NCI-H2107 treated with DMSO at 0.1 percent for 48 hours (cell line): ENCODE measurements at regions not wholly inside any gene's neighbourhood (a gene's known extent, or its start where the extent isn't known, plus 50 kb on each side); places are given as distances from the start of the nearest gene placed in this dataset.
"Not testable (repeated sequence)": the region's sequence is repeated elsewhere in the genome, so short reads cannot be mapped to it uniquely, and the experiment has no call there.

Experiments used
- DNase-seq: peaks from one replicate; lab custom pipeline; 2025; ENCODE audit not compliant: unreplicated experiment; lab: John Stamatoyannopoulos, UW

DNA sequence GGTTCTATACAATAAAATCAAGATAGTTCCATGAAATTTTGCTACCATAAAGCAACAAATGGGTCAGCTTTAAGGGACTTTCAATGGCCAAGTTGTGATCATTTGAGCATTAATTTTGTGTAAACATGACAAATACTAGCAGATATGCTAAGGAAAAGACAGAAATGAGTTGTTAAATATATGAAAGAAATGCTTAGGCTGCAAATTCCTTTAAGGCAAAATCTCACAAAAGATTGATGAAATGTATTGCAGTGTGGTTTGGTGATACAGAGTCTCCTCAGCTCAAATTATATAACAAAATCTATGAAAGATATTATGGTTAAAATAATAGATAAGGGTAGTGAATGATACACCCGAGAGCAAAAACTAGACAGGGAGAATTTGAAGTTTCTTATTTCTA lies 377.2 kb downstream of the RAP2B start:
- DNase-seq, result no peak

DNA sequence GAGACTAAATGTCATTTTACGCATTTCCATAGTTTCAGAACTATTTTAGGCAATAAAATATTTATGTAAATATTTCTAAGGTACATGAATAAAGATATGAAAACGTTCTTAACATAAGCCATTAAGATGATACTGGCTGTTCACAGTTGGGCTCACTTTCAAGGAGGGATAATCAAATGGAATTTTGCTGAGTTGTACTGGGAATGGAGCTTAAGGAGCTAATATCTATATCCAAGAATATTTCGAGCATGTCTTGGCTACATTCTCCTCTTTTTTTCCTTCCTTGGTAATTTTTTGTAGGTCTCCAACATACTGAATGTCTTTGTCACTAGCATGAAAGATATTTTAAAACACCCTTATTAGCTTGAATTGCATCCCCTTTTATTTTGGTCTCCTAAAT lies 383.4 kb downstream of the RAP2B start:
- no peak for DNase-seq

DNA sequence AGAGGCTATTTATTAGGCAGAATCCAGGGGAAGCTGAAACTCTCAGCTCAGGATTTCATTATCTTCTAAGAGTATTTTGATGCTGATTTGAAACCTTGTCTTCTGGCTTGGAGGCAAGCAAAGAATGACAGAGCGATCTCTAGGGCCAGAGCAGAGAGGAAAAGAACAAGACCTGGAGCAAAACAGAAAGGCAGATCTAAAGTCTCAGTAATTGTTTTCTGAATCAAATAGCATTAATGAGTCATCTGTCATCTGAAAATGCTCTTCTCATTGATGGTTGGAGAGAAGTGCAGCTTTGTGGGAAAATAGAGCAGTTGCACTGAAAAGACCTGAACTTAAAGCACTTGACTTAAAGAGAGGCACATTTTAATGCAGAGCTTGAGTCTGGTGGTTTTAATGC lies 385.9 kb downstream of the RAP2B start:
- DNase-seq, result no peak

DNA sequence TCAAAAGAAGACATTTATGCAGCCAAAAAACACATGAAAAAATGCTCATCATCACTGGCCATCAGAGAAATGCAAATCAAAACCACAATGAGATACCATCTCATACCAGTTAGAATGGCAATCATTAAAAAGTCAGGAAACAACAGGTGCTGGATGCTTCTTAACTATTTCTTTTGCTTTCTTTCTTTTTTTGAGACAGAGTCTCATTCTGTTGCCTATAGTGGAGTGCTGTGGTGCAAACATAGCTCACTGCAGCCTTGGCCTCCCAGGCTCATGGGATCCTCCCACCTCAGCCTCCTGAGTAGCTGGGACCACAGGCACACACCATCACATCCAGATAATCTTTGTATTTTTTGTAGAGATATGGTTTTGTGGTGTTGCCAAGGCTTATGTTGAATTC lies 387.7 kb downstream of the RAP2B start:
- not testable (repeated sequence) for DNase-seq

DNA sequence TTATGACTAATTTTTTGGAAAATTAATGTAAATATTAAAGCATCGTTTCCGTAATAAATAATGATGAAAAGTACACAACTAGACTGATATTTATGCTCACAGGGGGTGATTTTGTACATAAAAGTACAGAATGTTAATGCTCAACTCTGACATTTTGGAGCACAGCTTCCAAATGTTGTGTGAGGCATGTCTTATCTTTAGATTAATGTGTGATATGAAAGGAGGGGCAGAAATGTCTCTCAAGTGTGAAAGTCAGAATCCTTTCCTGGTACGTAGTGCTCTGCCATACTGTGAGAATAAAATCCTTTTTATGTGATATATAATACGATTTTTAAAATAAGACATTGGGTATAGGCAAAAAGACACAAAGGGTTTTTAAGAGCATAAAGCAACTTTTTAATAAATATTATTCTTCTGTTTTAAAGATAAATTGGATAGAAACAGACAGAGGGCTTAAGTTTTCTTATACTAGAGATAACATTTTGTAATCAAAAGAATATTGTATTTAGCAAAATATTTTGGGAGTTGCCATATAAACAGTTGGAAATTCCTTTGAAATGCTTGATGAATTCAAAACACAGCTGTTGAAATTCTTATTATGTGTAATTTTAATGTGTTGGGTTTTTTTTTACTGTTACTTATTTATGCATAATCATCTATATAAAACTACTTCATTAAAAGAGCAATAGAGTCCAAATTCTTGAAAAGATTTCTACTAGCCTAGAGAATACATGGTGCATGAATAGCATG lies 389.7 kb downstream of the RAP2B start:
- no peak for DNase-seq

DNA sequence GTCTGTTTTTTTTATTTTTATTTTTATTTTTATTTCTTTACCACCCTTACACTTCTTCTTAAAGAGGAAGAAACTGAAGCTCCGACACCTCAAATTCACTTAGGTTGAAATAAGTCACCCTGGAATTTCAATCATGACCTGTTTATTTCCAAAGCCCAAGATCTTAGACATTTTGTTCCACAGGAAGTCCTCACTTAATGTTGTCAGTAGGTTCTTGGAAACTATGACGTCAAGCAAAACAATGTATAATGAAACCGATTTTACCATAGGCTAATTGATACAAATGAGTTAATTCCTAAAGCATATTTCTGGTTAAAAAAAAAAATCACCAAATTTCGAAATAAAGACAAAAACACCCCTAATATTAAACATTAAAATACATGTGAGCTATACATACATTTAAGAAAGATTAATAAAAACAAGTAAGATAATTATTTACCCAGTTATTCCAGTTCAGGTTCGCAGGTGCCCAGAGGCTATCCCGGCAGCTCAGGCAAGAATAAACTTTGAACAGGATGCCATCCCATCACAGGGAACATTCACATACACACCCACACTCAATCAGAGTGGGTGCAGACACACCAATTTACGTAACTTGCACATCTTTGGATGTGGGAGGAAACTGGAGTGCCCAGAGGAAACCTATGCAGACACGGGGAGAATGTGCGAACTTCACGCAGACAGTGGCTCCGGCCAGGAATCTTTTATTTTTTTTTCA lies 391.0 kb downstream of the RAP2B start:
- no peak for DNase-seq

DNA sequence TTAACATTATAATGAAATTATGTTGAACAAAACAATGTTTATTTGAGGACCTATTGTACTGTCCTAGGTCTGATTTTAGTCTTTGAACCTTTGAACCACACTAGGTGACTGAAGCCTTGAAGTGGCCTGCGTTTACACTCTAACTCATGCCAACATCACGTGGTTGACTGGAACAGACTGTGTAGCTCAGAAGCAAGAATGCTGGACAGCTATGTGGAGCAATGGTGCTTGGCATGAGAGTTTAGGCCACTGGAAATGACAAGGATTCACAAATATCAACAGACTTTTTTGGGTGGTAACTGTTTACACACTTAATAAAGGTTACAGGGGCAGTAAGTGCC lies 391.5 kb downstream of the RAP2B start:
- no peak for DNase-seq

DNA sequence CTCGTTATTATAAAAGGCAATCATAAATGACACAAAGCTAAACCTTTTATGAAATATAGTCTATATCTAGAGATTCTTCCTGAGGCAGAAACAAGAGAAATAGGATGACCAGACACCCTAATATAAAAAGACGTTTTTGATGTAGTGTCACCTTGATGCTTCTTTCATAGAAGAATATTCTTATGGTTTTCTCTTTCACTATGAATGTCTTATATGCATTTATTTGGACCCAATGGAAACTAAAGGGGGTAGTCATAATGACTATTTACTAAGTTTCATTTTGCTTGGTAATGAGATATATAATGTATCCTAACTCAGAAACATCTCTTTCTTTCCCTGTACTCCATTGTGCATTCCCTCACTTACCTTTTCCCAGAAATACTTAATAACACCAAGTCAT lies 393.9 kb downstream of the RAP2B start:
- no peak for DNase-seq

DNA sequence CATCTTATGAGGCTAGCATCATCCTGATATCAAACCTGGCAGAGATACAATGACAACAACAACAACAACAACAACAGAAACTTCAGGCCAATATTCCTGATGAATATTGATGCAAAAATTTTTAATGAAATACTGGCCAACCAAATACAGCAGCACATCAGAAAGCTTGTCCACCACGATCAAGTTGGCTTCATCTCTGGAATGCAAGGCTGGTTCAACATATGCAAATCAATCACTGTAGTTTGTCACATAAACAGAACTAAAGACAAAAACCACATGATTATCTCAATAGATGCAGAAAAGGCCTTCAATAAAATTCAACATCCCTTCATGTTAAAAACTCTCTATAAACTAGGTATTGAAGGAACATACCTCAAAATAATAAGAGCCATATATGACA lies 397.3 kb downstream of the RAP2B start:
- DNase-seq, result not testable (repeated sequence)

DNA sequence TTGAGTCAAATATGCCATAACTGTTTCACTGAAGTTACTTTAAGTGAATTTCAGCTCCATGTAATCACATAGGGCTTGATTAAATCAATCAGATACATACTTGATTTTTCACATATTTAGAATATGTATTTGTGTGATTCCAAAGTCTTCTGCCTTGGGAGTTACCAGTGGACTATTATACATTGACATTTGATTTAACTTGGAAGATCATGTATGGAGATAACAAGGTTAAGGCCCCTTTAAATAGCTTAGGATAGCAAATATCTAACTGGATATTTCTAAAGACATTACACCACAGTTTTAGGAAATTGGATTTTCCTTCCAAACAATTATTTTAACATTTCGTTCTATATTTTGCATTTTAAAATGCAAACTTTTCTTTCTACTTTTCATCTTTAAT lies 405.0 kb downstream of the RAP2B start:
- no peak for DNase-seq

DNA sequence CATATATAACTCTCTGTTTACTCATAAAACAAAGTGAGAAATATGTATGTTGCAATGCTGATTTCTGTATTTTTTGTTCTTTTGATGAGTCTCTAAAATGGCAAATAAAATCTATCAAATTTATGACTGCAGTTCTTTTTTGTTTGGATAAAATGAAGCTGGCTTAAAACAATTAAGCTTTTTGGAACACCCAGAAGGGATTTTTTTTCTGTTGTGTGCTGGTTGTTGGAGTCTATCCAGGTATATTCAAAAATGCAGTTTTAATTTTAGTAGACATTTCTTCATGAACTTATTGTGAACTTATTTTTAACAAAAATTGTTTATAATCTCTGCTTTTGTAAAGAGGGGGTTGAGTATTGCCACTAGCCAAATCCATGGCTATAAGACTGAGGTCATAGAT lies 405.5 kb downstream of the RAP2B start:
- DNase-seq, result no peak

DNA sequence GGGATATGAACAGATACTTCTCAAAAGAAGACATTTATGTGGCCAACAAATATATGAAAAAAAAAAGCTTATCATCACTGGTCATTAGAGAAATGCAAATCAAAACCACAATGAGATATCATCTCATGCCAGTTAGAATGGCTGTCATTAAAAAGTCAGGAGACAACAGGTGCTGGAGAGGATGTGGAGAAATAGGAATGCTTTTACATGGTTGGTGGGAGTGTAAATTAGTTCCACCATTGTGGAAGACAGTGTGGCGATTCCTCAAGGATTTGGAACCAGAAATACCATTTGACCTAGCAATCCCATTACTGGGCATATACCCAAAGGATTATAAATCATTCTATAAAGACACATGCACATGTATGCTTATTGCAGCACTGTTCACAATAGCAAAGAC lies 408.5 kb downstream of the RAP2B start:
- not testable (repeated sequence) for DNase-seq

DNA sequence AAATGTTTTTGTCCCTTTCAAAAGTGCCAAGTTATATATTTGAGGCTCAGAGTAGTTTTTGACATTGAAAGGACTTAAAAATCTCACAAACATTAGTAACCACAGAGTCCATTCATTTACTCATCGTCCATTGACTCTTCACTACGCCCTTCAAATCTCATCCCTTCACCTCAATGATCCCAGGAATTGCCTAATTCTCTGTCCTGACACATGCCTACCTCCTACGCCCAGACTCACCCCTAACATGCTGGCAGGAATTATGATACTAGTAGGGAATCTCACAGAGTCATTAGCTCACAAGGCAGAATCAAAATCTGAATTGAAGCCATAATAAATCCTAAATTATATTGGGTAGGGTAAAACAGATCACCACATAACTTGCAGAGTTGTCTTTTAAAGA lies 410.1 kb downstream of the RAP2B start:
- DNase-seq, result no peak

DNA sequence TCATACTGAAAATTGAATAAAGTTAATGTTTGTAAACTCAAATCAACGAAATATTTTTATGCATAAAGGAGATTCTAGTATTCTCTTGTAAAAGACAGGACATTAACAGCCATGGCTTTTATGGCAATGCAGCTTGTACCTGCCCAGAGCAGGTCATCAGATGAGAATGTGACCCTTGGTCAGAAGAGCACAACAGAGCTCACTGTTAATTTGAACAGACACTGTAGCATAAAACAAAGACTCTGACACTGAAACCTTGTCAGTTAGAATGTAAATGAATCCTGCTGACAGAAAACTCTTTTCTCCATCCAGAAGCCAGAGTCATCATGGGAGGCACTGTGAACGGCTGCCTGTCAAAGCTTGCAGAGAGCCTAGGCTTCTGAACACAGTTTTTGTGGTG lies 410.6 kb downstream of the RAP2B start:
- DNase-seq, result no peak

DNA sequence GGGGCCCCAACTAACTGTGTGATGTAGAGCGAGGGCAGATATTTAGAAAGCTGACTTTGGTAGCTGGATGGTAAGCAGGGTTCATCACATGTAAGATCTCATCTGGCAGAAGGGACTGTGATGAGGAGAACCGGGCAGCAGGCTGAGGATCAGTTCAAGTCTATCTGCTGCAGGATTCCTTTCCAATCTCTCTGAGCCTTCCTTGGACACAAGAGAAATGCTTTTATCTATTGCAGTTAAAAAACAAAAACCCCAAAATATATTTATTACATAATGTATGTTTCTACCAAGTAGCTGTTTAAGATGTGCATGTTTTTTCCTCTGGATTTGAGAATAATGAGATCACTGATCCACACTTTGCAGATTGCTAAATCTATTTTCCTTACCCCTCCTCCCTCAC lies 411.5 kb downstream of the RAP2B start:
- no peak for DNase-seq

DNA sequence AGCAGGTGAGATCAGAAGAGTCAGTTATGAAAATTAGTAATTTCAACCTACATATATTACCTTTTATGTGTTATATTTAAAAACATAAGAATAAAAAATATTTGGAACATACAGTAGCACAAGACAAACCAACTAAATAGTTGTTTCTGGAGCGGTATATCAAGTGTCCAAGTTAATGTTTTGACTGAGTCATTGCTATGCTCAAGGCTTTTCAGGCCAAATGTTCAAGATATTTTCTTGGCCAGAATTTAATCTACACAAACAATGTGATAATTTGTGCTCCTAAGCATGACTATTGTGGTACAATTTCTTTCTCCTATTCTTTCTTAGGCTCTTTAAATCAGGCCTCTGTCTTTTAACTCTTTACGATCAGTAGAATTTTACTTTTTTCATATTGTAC lies 412.4 kb downstream of the RAP2B start:
- no peak for DNase-seq

DNA sequence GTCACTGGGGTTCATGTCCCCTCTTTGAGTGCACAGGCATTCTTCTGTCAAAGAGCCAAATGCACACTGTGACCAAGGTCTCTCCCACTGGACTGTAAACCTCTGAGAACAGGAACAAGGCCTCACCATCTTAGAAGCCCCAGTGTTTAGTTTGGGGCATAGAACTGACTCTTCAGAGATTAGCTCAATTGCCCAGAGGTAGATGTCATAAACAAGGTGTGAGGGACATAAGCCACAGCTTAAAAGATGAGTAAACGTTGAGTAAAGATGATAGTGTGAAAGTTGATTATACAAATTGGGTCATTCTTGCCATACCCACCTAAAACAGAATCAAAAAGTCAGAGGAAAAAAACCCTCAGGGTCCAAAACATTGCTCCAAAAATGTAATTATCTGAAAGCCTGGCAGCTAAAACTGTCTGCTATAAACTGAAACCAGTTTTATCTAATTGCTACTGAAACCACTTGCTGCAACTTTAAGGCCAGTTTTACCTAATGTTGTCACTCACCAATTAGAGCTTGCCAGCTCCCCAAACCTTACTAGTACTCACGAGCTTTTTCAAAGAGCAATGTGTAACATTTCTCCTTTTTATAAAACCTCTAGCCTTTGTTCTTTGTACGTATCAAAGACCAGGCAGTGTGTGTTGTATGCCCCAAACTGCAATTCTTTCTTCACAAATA lies 415.2 kb downstream of the RAP2B start:
- DNase-seq, result no peak

DNA sequence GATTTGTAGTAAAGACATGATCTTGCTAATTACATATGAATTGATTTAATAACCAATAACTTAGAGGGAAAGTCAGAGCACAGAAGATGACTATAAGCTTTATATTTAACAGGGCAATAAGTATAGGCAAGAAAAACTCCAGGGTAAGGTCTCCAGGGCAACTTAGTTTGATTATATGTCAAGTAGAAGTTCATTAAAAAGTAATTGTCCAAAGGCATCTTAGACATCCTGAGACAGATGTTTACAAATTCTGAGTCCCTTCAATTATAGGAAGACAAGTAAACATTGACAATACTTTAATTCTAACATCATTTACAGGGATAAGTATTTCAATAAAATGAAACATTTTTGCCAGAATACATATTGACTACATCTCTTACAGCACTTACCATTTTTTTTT lies 416.0 kb downstream of the RAP2B start:
- no peak for DNase-seq

DNA sequence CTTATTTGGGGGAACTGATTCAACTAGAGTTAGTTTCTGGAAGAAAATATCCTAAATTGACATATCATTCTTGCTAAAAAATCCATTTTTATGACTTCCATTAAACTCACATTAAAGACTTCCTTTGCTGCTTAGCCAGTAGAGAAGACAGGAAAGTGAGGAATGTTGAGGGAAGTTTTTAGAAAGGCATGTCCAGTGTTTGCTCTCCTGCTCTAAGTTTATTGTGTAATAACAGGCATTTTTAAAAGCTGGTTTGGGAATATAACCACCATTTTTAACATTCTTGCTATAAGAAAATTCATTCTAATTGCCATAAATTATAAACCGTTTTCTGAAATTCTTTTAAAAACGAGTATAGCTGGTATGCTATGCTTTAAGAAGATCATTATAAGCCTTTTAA lies 428.0 kb downstream of the RAP2B start:
- no peak for DNase-seq

DNA sequence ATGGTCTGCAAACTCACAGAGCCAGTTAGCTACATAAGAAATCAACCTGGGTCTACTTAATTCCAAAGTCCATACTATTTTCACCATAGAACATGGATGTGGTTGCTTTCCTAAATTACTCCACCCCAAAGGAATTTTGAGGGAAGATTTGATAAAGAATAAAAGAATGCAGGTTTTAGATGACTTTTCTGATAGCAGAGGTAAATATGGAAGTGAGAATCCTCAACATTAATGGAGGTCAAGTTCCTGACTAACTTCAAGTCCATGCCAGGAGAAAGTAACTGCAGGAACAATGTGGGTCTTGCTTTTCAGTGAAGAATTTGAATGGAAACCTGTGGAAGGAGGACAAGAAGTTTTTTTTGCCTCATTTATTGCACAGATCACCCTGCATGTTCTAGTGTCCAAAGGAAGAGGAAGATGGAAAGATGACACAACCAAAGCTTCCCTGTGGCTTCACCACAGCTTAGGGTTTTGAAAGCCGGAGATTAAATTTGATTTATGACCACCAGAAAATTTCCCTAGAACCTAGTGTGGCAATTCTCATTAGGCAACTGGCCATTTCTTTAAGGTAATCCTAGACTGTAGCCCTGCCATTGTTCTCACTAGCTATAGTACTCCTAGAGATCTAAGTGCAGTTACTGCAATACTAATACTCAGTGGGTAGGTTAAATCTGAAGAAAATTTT lies 429.7 kb downstream of the RAP2B start:
- no peak for DNase-seq

DNA sequence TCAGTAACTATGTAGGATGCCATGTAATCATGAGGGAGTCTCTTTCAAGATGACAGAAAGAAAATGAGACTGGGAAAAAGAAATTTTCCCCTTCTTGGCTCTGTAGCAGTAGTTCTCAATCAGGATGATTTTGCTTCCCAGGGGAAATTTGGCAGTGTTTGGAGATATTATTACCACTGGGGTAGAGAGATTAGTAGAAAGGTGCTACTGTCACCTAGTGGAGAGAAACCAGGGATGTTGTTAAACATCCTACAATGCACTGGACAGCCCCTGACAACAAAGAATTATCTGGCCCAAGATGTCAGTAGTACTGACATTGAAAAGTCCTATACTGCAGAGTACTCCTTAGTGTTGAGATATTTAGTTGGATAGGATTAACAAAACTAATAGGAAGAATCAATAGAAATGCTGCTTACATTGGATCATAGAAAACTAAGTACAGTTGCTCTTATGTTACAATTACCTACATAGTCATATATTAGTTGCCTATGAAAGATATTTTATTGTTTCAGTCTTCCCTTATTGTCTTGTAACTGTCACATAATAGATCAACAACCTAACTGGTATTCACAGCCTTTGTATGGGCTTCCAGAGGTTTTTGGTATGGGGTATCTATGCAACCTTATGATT lies 433.3 kb downstream of the RAP2B start:
- DNase-seq, result no peak
